ENCODE measurements at regions not wholly inside any gene's neighbourhood (a gene's known extent, or its start where the extent isn't known, plus 50 kb on each side); places are given as distances from the start of the nearest gene placed in this dataset.

DNA sequence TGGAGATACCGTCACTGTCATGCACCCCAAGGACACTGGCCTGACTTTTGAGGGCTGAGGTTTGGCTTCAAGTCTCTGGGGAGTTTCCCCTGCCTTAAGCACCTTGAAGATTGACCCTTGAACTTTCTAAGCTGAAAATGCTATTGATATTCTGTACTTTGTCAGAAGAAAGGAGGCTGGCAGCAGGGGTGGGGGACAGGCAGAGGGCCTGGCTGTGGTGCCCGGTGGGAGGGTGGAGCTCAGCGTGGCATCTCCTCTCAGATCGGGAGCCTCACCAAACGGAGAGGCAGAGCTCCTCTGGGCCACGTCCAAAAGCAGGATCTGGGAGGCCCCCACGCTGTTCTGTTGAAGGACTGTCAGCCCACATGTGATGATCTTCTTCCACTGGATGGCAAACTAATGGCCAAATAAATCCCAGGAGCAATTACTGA lies 305.2 kb upstream of the IRX3 start:
- no peak for TF ChIP-seq POLR2A (IDR thresholded peaks at IDR 0.05)
- TF ChIP-seq, protein P1, sequence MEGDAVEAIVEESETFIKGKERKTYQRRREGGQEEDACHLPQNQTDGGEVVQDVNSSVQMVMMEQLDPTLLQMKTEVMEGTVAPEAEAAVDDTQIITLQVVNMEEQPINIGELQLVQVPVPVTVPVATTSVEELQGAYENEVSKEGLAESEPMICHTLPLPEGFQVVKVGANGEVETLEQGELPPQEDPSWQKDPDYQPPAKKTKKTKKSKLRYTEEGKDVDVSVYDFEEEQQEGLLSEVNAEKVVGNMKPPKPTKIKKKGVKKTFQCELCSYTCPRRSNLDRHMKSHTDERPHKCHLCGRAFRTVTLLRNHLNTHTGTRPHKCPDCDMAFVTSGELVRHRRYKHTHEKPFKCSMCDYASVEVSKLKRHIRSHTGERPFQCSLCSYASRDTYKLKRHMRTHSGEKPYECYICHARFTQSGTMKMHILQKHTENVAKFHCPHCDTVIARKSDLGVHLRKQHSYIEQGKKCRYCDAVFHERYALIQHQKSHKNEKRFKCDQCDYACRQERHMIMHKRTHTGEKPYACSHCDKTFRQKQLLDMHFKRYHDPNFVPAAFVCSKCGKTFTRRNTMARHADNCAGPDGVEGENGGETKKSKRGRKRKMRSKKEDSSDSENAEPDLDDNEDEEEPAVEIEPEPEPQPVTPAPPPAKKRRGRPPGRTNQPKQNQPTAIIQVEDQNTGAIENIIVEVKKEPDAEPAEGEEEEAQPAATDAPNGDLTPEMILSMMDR (IDR thresholded peaks at IDR 0.05): no peak
